Hematopoietic multipotent progenitor cell treated with erythropoietin and hydrocortisone succinate and interleukin-3 and kit ligand, for 4 days (in vitro differentiated cells): ENCODE measurements at regions not wholly inside any gene's neighbourhood (a gene's known extent, or its start where the extent isn't known, plus 50 kb on each side); places are given as distances from the start of the nearest gene placed in this dataset.
"Not testable (repeated sequence)": the region's sequence is repeated elsewhere in the genome, so short reads cannot be mapped to it uniquely, and the experiment has no call there.

Experiments used
- DNase-seq: peaks from one replicate; pipeline ENCODE4 v3.0.0-alpha.2; 2015

GRCh38 chr5:158602981-158603380, 496.7 kb downstream of the EBF1 start:
- no peak for DNase-seq

- DNase-seq = no peak
These were observed 498.6 kb downstream of the EBF1 start for GRCh38 chr5:158601118-158601517.

- no peak for DNase-seq
These were observed 499.0 kb downstream of the EBF1 start for GRCh38 chr5:158600679-158601078.

GRCh38 chr5:158599157-158599556, 500.6 kb downstream of the EBF1 start:
- peak; percentile 10 for DNase-seq

GRCh38 chr5:158594595-158595242, 505.0 kb downstream of the EBF1 start:
- DNase-seq = no peak

- no peak for DNase-seq
These were observed 505.8 kb downstream of the EBF1 start for GRCh38 chr5:158593925-158594324.

- no peak for DNase-seq
These were observed 508.3 kb downstream of the EBF1 start for GRCh38 chr5:158591301-158591863.

- no peak for DNase-seq
These were observed 508.9 kb downstream of the EBF1 start for GRCh38 chr5:158590746-158591300.

- peak; percentile 63 for DNase-seq
These were observed 509.8 kb downstream of the EBF1 start for GRCh38 chr5:158589939-158590338.

- DNase-seq = no peak
These were observed 511.1 kb downstream of the EBF1 start for GRCh38 chr5:158588617-158589016.

- DNase-seq = no peak
These were observed 513.7 kb downstream of the EBF1 start for GRCh38 chr5:158586054-158586453.

- DNase-seq = not testable (repeated sequence)
These were observed 517.0 kb downstream of the EBF1 start for GRCh38 chr5:158582669-158583068.

GRCh38 chr5:158573829-158574228, 525.9 kb downstream of the EBF1 start:
- no peak for DNase-seq

GRCh38 chr5:158570502-158570901, 529.2 kb downstream of the EBF1 start:
- DNase-seq = no peak

GRCh38 chr5:158569534-158569933, 530.2 kb downstream of the EBF1 start:
- DNase-seq = no peak

- DNase-seq = no peak
These were observed 534.5 kb downstream of the EBF1 start for GRCh38 chr5:158565017-158565789.

- no peak for DNase-seq
These were observed 535.8 kb downstream of the EBF1 start for GRCh38 chr5:158563760-158564390.

- DNase-seq = no peak
These were observed 538.0 kb downstream of the EBF1 start for GRCh38 chr5:158561562-158562190.

GRCh38 chr5:158560170-158560569, 539.5 kb downstream of the EBF1 start:
- no peak for DNase-seq

- no peak for DNase-seq
These were observed 540.1 kb downstream of the EBF1 start for GRCh38 chr5:158559643-158560042.

- DNase-seq = no peak
These were observed 540.6 kb downstream of the EBF1 start for GRCh38 chr5:158559066-158559465.

- DNase-seq = no peak
These were observed 545.8 kb downstream of the EBF1 start for GRCh38 chr5:158553962-158554336.
